ENCODE measurements at regions not wholly inside any gene's neighbourhood (a gene's known extent, or its start where the extent isn't known, plus 50 kb on each side); places are given as distances from the start of the nearest gene placed in this dataset.
"Not testable (repeated sequence)": the region's sequence is repeated elsewhere in the genome, so short reads cannot be mapped to it uniquely, and the experiment has no call there.

- DNase-seq (ENCODE audit: extremely low read depth in 1 of 11, low read depth in 9 of 11, low spot score in 4 of 11), result no peak
Observed at GRCh38 chr19:29154163-29154562, 58.8 kb downstream of the UQCRFS1 start.

DNA sequence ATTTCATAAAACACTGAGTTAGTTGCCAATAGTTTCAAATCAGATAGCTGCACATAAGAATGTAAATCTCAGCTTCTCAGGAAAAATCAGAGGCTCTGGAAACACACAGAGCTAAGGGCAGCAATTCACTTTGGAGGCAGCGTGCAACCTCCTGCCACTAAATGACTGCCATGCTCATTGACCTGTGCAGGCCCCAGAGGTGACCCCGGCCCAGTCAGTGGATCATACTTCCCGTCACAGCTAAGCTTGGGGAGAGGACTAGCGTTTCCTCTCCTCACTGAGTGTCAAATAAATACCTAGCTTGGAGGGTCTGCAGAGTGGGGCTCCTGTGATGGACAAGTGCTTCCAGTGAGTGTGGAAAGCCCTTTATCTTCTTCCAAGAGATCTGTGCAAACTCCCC lies 67.2 kb downstream of the UQCRFS1 start:
- DNase-seq (ENCODE audit: extremely low read depth in 1 of 11, low read depth in 9 of 11, low spot score in 4 of 11), result no peak

- no peak for DNase-seq (ENCODE audit: extremely low read depth in 1 of 11, low read depth in 9 of 11, low spot score in 4 of 11)
Observed at GRCh38 chr19:29143183-29143582, 69.8 kb downstream of the UQCRFS1 start.

DNA sequence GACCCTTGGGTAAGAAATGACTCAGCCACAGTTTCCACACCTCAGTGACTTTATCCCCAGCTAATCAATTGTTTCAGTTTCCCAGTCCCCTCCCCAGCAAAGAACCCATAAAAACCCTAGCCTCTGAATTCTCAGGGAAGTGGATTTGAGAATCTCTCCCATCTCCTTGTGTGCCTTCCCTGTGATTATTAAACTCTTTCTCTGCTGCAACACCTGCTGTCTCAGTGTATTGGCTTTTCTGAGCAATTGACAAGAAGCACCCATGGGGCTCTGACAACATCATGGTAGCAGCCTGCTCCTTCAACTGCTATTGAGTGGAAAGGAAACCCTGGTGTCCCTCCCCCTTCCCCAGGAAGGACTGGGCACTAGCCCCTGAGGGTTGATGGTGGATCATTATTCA lies 73.7 kb downstream of the UQCRFS1 start:
- DNase-seq (ENCODE audit: extremely low read depth in 1 of 11, low read depth in 9 of 11, low spot score in 4 of 11), result no peak

GRCh38 chr19:29138206-29138605 lies 74.7 kb downstream of the UQCRFS1 start:
- not testable (repeated sequence) for DNase-seq (ENCODE audit: extremely low read depth in 1 of 11, low read depth in 9 of 11, low spot score in 4 of 11)

DNA sequence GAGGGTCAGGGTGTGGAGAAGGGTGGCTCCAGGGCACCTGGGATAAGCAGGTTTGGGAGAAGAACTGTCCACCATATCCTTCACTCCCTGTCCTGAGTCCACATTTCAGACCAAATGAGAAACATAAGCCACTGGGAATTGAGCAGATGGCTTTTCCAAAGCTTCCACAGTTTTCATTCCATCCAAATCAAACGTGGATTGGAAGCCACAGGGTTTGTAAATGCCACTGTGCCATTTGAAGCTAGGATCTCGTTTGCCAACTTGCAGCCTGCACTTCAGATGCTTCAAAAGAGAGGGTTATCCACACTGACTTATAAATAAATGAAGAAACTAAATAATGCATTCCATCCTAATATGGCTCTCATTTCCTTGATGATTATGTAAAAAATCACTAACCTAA lies 81.5 kb downstream of the UQCRFS1 start:
- no peak for DNase-seq (ENCODE audit: extremely low read depth in 1 of 11, low read depth in 9 of 11, low spot score in 4 of 11)

DNA sequence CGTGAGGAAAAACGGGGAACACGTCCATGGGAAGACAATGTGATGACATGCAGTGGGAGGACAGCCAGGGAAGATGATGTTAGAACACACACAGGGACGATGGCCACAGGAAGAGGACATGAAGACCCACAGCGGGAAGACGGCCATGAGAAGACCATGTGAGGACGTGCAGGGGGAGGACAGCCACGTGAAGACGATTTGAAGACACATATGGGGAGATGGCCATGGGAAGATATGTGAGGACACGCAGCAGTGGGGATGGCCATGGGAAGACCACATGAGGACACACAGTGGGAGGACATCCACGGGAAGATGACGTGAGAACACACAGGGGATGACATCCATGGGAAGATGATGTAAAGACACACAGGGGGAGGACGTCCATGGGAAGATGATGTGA lies 83.8 kb downstream of the UQCRFS1 start:
- no peak for DNase-seq (ENCODE audit: extremely low read depth in 1 of 11, low read depth in 9 of 11, low spot score in 4 of 11)

- no peak for DNase-seq (ENCODE audit: extremely low read depth in 1 of 11, low read depth in 9 of 11, low spot score in 4 of 11)
Observed at GRCh38 chr19:29128203-29128602, 84.7 kb downstream of the UQCRFS1 start.

- no peak for DNase-seq (ENCODE audit: extremely low read depth in 1 of 11, low read depth in 9 of 11, low spot score in 4 of 11)
Observed at GRCh38 chr19:29122185-29122584, 90.8 kb downstream of the UQCRFS1 start.

- no peak for DNase-seq (ENCODE audit: extremely low read depth in 1 of 11, low read depth in 9 of 11, low spot score in 4 of 11)
Observed at GRCh38 chr19:29121684-29122083, 91.3 kb downstream of the UQCRFS1 start.

DNA sequence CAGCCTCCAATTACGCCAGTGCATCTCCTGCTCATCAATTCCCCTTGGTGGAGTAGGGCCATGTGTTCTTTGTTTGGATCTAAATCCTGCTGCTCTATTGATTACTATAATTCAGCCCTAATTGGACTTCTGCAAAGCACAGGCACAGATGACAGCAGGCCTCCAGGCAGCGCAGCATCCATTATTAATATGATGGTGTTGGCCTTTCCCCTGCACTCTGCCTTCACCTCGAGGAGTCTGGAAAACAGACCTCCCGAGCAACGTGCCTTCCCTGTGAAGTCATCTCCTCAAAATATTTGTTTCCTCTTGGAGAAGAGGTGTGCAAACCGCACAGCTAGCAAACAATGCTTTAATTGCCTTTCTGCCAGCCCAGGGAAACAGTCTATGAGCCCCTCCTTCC lies 92.5 kb downstream of the UQCRFS1 start:
- no peak for DNase-seq (ENCODE audit: extremely low read depth in 1 of 11, low read depth in 9 of 11, low spot score in 4 of 11)

DNA sequence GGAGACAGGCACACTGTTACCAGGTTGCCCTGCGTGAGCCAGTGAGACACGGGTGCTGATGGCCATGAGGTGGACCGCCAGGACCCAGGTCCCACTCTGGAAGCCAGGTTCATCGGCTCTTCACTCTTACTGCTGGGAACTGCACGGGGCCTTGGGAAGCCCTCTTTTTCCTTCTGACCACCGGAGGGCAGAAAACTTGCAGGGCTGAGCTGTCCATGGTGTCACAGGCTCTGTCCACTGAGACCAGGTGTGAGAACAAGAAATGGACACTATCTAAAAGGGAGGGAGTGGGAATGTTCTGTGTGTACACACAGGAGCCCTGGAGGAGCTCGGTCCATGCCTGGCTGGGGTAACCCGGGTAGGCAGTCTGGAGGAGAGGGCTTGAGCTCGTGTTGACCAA lies 93.4 kb downstream of the UQCRFS1 start:
- peak in 1 of 11 donors; percentile 26 for DNase-seq (ENCODE audit: extremely low read depth in 1 of 11, low read depth in 9 of 11, low spot score in 4 of 11)

- no peak for DNase-seq (ENCODE audit: extremely low read depth in 1 of 11, low read depth in 9 of 11, low spot score in 4 of 11)
Observed at GRCh38 chr19:29118389-29118788, 94.6 kb downstream of the UQCRFS1 start.

DNA sequence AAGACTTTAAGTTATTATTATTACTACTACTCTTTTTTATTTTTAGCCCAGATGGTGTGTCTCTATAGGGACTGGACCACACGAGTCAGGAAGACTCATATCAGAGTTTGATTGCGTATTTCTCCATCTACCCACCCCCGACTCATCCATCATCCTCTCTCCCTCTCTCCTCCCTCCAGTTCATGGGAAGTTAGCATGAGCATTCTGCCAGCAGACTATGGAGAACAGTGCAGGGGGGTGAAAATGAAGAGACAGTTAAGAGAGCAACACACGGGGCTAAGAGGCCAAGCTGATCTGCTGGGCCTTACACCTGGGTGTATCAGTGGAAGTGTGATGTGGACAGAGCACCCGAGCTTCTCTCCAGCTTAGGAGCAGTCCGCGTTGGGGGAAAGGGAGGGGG lies 95.0 kb downstream of the UQCRFS1 start:
- peak in 1 of 11 donors; percentile 18 for DNase-seq (ENCODE audit: extremely low read depth in 1 of 11, low read depth in 9 of 11, low spot score in 4 of 11)

DNA sequence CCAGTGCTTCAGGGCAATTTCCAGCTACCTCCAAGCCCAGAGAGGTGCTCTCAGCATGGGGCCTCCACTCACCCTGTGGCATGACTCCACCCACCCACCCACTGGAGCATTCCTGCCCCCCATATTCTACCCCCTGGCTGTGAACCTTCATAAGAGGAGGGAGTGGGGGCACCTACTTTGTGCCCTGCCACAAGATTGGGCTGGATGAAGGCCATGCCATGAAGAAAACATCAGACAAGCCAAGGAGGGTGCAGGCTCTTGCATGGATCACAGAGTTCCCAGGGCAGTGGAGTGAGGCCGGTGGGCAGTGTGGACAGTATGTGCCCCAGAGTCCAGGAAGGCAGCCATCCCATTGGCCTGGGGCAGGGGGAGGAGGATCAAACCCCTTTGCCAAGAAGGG lies 97.8 kb downstream of the UQCRFS1 start:
- no peak for DNase-seq (ENCODE audit: extremely low read depth in 1 of 11, low read depth in 9 of 11, low spot score in 4 of 11)

DNA sequence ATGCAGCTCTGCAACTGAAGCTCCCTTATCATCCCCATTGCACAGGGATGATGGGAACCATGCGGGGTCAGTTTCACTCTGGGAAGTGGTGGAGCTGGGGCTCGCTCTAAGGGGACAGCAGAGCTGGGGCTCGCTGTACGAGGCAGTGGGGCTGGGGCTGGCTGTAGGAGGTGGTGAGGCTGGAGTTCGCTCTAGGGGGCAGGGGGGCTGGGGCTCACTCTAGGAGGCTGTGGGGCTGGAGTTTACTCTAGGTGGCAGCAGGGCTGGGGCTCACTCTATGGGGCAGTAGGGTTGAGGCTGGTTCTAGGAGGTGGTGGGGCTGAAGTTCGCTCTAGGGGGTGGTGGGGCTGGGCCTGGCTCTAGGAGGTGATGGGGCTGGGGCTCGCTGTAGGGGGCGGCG lies 99.1 kb downstream of the UQCRFS1 start:
- DNase-seq (ENCODE audit: extremely low read depth in 1 of 11, low read depth in 9 of 11, low spot score in 4 of 11), result no peak

- no peak for DNase-seq (ENCODE audit: extremely low read depth in 1 of 11, low read depth in 9 of 11, low spot score in 4 of 11)
Observed at GRCh38 chr19:29111576-29111975, 101.4 kb downstream of the UQCRFS1 start.

- no peak for DNase-seq (ENCODE audit: extremely low read depth in 1 of 11, low read depth in 9 of 11, low spot score in 4 of 11)
Observed at GRCh38 chr19:29107831-29108230, 105.1 kb downstream of the UQCRFS1 start.

- no peak for DNase-seq (ENCODE audit: extremely low read depth in 1 of 11, low read depth in 9 of 11, low spot score in 4 of 11)
Observed at GRCh38 chr19:29106346-29106885, 106.5 kb downstream of the UQCRFS1 start.

GRCh38 chr19:29105629-29106292 lies 107.2 kb downstream of the UQCRFS1 start:
- DNase-seq (ENCODE audit: extremely low read depth in 1 of 11, low read depth in 9 of 11, low spot score in 4 of 11), result no peak

DNA sequence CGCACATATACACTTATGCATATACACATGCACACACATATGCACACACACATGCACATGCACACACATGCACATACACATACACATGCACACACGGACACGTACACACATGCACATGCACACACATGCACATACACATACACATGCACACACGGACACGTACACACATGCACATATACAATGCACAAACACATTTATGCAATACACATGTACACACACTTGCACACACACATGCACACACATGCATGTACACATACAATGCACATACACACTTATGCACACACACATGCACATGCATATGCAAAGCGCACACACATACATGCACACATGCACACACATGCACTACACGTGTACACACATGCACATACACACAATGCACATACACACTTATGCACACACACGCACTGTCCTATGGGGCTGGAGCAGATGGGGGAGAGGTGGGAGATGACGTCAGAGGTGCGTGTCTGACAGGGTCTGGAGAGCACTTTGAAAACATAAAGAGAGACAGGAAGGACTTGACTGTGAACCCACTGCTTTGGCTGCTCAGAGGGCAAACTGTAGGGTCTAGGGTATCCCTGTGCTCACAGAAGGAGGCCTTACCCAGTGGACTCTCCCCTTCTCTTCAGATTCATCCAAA lies 108.2 kb downstream of the UQCRFS1 start:
- DNase-seq (ENCODE audit: extremely low read depth in 1 of 11, low read depth in 9 of 11, low spot score in 4 of 11), result no peak
